Thoracic aorta (tissue), 2 donors: ENCODE measurements at regions not wholly inside any gene's neighbourhood (a gene's known extent, or its start where the extent isn't known, plus 50 kb on each side); places are given as distances from the start of the nearest gene placed in this dataset.
"Not testable (repeated sequence)": the region's sequence is repeated elsewhere in the genome, so short reads cannot be mapped to it uniquely, and the experiment has no call there.

Experiments used
- ATAC-seq: fragments of 150-250 bp; one replicate; pipeline ENCODE4 v1.8.0; 2017; ENCODE audit warnings: low read depth; ENCODE audit not compliant: insufficient number of reproducible peaks, low FRiP score
- DNase-seq: peaks from one replicate; pipeline ENCODE4 v3.0.0-alpha.2; 2020; ENCODE audit warnings: low spot score
- H3K27ac ChIP-seq, 2 donors: fragments of 200-600 bp; sonication (generic); 1 replicate in 1 of 2; 2 replicates in 1 of 2; pipeline ENCODE4 v1.5.1; 2016; ENCODE audit warnings: mild to moderate bottlenecking in 2 of 2, moderate library complexity in 2 of 2
- H3K27me3 ChIP-seq: fragments of 200-600 bp; sonication (generic); replicated peaks from 2 replicates; pipeline ENCODE4 v1.6.0; 2016; ENCODE audit warnings: mild to moderate bottlenecking; ENCODE audit not compliant: insufficient read depth
- H3K36me3 ChIP-seq: fragments of 200-600 bp; sonication (generic); one replicate; pipeline ENCODE4 v1.5.1; 2016
- H3K4me1 ChIP-seq, 2 donors: fragments of 200-600 bp; sonication (generic); 1 replicate in 1 of 2; 2 replicates in 1 of 2; pipeline versions ENCODE4 v1.5.1 to v1.6.0; 2016; ENCODE audit warnings: low read depth in 2 of 2, mild to moderate bottlenecking in 1 of 2; ENCODE audit not compliant: control insufficient read depth in 1 of 2
- H3K4me3 ChIP-seq: fragments of 200-600 bp; sonication (generic); 2 replicates; pipeline ENCODE4 v1.5.1; 2016; ENCODE audit warnings: mild to moderate bottlenecking
- H3K9me3 ChIP-seq: fragments of 200-600 bp; sonication (generic); 2 replicates; pipeline ENCODE4 v1.5.1; 2016
- CTCF ChIP-seq: fragments of 200-600 bp; sonication (generic); IDR thresholded peaks from one replicate; pipeline ENCODE4 v1.5.1; 2019; ENCODE audit warnings: antibody characterized with exemption

GRCh38 chr14:59132796-59133494 is 55.5 kb upstream of the DAAM1 start:
- H3K27me3 ChIP-seq: no peaks in the 10 kb centered on the region
- peaks cover 0 to 35% of the 10 kb centered on the region in 2 donors for H3K4me1 ChIP-seq
- TF ChIP-seq CTCF: no peak
- no peak for ATAC-seq
- DNase-seq: no peak
- H3K4me3 ChIP-seq: no peak overlapping the region
- H3K36me3 ChIP-seq: no peaks in the 10 kb centered on the region
- no peaks in the 10 kb centered on the region for H3K9me3 ChIP-seq
- H3K27ac ChIP-seq: no peak overlapping the region

GRCh38 chr14:59133709-59134108 is 54.8 kb upstream of the DAAM1 start:
- DNase-seq (no peak), ATAC-seq (no peak)
- no peak overlapping the region for H3K4me3 ChIP-seq
- no peak overlapping the region for H3K27ac ChIP-seq
- no peak for TF ChIP-seq CTCF
- no peaks in the 10 kb centered on the region for H3K36me3 ChIP-seq
- peaks cover 0 to 35% of the 10 kb centered on the region in 2 donors for H3K4me1 ChIP-seq
- no peaks in the 10 kb centered on the region for H3K27me3 ChIP-seq
- no peaks in the 10 kb centered on the region for H3K9me3 ChIP-seq

GRCh38 chr14:59134307-59134706 is 54.2 kb upstream of the DAAM1 start:
- Histone ChIP-seq H3K36me3 (no peaks in the 10 kb centered on the region), H3K9me3 (no peaks in the 10 kb centered on the region), H3K4me3 (no peak overlapping the region), H3K27me3 (no peaks in the 10 kb centered on the region), H3K27ac (no peak overlapping the region), H3K4me1 (peaks cover 0 to 35% of the 10 kb centered on the region in 2 donors)
- no peak for TF ChIP-seq CTCF
- ATAC-seq: no peak
- DNase-seq: no peak

- Histone ChIP-seq H3K27ac (no peak overlapping the region), H3K4me3 (no peak overlapping the region), H3K4me1 (peaks cover 0 to 18% of the 10 kb centered on the region in 2 donors), H3K27me3 (no peaks in the 10 kb centered on the region), H3K9me3 (no peaks in the 10 kb centered on the region), H3K36me3 (no peaks in the 10 kb centered on the region)
- ATAC-seq (no peak), DNase-seq (no peak)
- no peak for TF ChIP-seq CTCF
Measured at GRCh38 chr14:59137256-59137655, 51.2 kb upstream of the DAAM1 start.

- H3K4me3 ChIP-seq, ATAC-seq, H3K27ac ChIP-seq, H3K9me3 ChIP-seq, H3K27me3 ChIP-seq, H3K36me3 ChIP-seq, DNase-seq, H3K4me1 ChIP-seq: not testable (repeated sequence)
Measured at GRCh38 chr14:59138576-59138975, 49.9 kb upstream of the DAAM1 start.
